Endothelial cell (in vitro differentiated cells): ENCODE measurements at regions not wholly inside any gene's neighbourhood (a gene's known extent, or its start where the extent isn't known, plus 50 kb on each side); places are given as distances from the start of the nearest gene placed in this dataset.

Source experiments
- DNase-seq: peaks from one replicate; pipeline ENCODE4 v3.0.0; 2021; ENCODE audit warnings: low spot score
- H3K27ac Mint-ChIP-seq: one replicate; pipeline ENCODE4 v1.8.0; 2021; ENCODE audit warnings: mixed read lengths, inconsistent platforms; ENCODE audit not compliant: unreplicated experiment
- H3K27me3 Mint-ChIP-seq: one replicate; pipeline ENCODE4 v1.8.0; 2021; ENCODE audit warnings: mild to moderate bottlenecking, moderate library complexity, mixed read lengths, inconsistent platforms; ENCODE audit not compliant: unreplicated experiment
- H3K36me3 Mint-ChIP-seq: one replicate; pipeline ENCODE4 v1.8.0; 2021; ENCODE audit warnings: mild to moderate bottlenecking, low read depth, mixed read lengths, inconsistent platforms; ENCODE audit not compliant: unreplicated experiment
- H3K4me1 Mint-ChIP-seq: one replicate; pipeline ENCODE4 v1.8.0; 2021; ENCODE audit warnings: mild to moderate bottlenecking, mixed read lengths, inconsistent platforms; ENCODE audit not compliant: unreplicated experiment
- H3K4me3 Mint-ChIP-seq: one replicate; pipeline ENCODE4 v1.8.0; 2021; ENCODE audit warnings: mild to moderate bottlenecking, mixed read lengths, inconsistent platforms; ENCODE audit not compliant: unreplicated experiment
- H3K9me3 Mint-ChIP-seq: one replicate; pipeline ENCODE4 v1.8.0; 2021; ENCODE audit warnings: mixed read lengths, inconsistent platforms; ENCODE audit not compliant: unreplicated experiment
- TF ChIP-seq, protein P1 (sequence below): fragments of 200-600 bp; sonication (generic); IDR thresholded peaks from one replicate; pipeline ENCODE4 v1.5.0; 2021; ENCODE audit warnings: antibody characterized with exemption; ENCODE audit not compliant: unreplicated experiment

DNA sequence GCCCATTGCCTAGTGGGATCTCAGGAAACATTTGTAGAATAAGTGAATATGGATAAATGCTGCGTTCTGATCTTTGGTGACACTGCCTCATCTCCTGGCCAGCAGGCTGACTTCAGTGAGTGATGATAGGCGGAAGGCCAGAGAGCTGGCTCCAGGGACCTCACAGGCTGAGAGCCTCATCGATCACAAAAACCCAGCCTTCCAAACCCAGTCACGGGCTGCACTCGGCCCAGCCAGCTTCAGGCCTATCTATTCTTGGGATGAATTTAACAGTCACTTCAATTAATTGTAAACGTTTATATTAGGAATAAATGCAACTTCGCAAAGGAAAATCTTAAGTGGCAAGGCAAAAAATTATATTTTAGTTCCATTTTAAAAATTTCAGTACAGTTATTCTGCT, 201.6 kb downstream of the IRX2 start:
- Mint-ChIP-seq H3K27ac (no peak overlapping the region), H3K4me1 (no peaks in the 10 kb centered on the region), H3K27me3 (peaks cover 2% of the 10 kb centered on the region), H3K36me3 (no peaks in the 10 kb centered on the region), H3K4me3 (no peak overlapping the region), H3K9me3 (peaks cover 11% of the 10 kb centered on the region)
- DNase-seq, result no peak
- TF ChIP-seq, protein P1, sequence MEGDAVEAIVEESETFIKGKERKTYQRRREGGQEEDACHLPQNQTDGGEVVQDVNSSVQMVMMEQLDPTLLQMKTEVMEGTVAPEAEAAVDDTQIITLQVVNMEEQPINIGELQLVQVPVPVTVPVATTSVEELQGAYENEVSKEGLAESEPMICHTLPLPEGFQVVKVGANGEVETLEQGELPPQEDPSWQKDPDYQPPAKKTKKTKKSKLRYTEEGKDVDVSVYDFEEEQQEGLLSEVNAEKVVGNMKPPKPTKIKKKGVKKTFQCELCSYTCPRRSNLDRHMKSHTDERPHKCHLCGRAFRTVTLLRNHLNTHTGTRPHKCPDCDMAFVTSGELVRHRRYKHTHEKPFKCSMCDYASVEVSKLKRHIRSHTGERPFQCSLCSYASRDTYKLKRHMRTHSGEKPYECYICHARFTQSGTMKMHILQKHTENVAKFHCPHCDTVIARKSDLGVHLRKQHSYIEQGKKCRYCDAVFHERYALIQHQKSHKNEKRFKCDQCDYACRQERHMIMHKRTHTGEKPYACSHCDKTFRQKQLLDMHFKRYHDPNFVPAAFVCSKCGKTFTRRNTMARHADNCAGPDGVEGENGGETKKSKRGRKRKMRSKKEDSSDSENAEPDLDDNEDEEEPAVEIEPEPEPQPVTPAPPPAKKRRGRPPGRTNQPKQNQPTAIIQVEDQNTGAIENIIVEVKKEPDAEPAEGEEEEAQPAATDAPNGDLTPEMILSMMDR, result no peak

DNA sequence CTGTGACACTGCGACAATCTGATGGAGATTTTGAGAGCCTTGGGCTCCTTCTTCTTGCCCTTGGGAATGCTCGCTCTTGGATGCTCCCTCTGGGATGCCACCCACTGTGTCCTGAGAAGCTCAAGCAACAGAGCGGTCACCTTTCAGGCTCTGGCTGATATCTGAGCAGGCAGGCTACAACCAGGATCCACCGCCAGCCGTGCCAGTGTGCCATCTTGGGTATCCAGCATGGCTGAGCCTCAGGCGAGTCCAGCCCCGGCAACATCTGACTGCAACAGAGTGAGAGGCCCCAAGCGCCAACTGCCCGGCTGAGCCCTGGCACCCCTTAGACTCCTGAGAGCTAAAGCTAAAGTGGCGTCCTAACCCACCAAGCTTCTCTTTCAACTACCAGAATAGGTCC, 202.1 kb downstream of the IRX2 start:
- peaks cover 6% of the 10 kb centered on the region for H3K9me3 Mint-ChIP-seq
- no peak overlapping the region for H3K27ac Mint-ChIP-seq
- no peaks in the 10 kb centered on the region for H3K36me3 Mint-ChIP-seq
- no peaks in the 10 kb centered on the region for H3K4me1 Mint-ChIP-seq
- no peak overlapping the region for H3K4me3 Mint-ChIP-seq
- no peaks in the 10 kb centered on the region for H3K27me3 Mint-ChIP-seq
- TF ChIP-seq, protein P1, result no peak
- DNase-seq, result no peak

DNA sequence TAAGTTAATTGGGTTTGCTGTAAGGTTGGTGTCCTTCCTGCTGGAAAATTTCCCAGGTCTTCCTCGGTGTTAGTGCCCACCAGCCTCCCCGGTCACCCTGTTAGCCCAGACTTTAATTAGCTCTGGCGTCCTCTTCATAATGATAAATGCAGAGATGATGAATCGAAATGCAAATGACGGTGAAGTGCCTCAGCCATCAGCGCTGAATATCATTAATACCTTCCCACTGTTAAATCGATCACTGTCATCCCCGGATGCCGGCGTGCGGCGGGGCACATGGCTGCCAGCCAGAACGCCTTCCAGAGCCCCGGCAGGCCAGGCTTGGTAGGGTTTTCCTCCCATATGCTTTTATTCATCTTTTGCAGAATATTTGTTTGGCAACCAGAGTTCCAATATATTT, 204.5 kb downstream of the IRX2 start:
- Mint-ChIP-seq H3K9me3 (no peaks in the 10 kb centered on the region), H3K27me3 (peaks cover 1% of the 10 kb centered on the region), H3K4me3 (no peak overlapping the region), H3K27ac (no peak overlapping the region), H3K4me1 (no peaks in the 10 kb centered on the region), H3K36me3 (no peaks in the 10 kb centered on the region)
- TF ChIP-seq, protein P1, result no peak
- no peak for DNase-seq

DNA sequence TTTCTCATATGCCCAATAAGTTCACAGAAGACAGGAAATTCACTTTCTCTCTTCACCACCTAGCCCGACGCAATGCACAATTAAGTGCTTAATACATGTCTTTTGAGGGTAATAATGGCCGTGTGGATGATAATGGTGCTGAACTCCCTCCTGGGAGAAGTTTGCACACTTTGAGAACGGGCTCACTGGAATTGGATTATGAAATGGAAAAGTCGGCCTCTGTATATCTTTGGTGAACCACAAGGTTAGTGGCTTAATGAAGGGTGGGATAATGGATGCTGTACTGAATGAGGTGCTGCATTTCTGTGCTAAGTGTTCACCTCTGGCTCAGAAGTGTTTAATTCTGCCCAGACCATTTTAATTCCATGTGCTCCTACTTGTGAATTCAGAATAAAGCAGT, 207.5 kb downstream of the IRX2 start:
- Mint-ChIP-seq H3K4me1 (no peaks in the 10 kb centered on the region), H3K9me3 (peaks cover 13% of the 10 kb centered on the region), H3K27me3 (peaks cover 11% of the 10 kb centered on the region), H3K4me3 (no peak overlapping the region), H3K36me3 (peaks cover 3% of the 10 kb centered on the region), H3K27ac (no peak overlapping the region)
- TF ChIP-seq, protein P1, result no peak
- no peak for DNase-seq

DNA sequence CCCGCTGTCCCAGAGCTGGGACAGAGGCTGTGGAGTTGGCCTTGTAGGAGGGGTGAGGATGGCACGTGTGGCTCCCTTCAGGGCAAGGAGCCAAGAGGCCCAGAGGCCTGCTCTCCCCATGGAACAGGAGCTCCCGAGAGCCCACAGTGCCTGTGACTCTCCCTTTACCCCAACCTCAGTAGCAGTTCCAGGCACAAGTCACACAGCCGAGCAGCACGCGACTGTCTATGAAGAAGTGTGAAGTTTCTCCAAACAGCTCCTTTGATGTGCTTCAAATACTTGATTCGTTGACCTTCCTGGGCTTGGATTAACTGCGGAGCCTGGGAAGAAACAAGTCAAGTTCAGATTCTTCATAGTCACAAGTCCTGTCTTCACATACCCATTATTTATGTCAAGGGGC, 208.7 kb downstream of the IRX2 start:
- H3K4me3 Mint-ChIP-seq, result no peak overlapping the region
- peaks cover 3% of the 10 kb centered on the region for H3K4me1 Mint-ChIP-seq
- no peak for DNase-seq
- peaks cover 11% of the 10 kb centered on the region for H3K27me3 Mint-ChIP-seq
- H3K27ac Mint-ChIP-seq, result no peak overlapping the region
- peaks cover 3% of the 10 kb centered on the region for H3K36me3 Mint-ChIP-seq
- H3K9me3 Mint-ChIP-seq, result peaks cover 13% of the 10 kb centered on the region
- TF ChIP-seq, protein P1, result no peak
